D721Med (cell line): ENCODE measurements at regions not wholly inside any gene's neighbourhood (a gene's known extent, or its start where the extent isn't known, plus 50 kb on each side); places are given as distances from the start of the nearest gene placed in this dataset.

ENCODE experiments used
- DNase-seq: peaks from one replicate; pipeline ENCODE4 v3.0.0; 2011; ENCODE audit warnings: low spot score; ENCODE audit not compliant: insufficient read length
- FAIRE-seq: peaks from 2 replicates; lab custom pipeline; 2011; peaks lifted over from hg19 to GRCh38; lab: Jason Lieb, UNC
- CTCF ChIP-seq: IDR thresholded peaks from 2 replicates; pipeline ENCODE4 v1.5.1; 2012; ENCODE audit warnings: mild to moderate bottlenecking, control low read depth; ENCODE audit not compliant: insufficient read depth; ENCODE audit errors: missing control alignments

- DNase-seq (no peak), FAIRE-seq (no peak)
- TF ChIP-seq CTCF = no peak
Observed at GRCh38 chr5:107274571-107274970, 396.2 kb downstream of the EFNA5 start.

- no peak for DNase-seq
Observed at GRCh38 chr5:107272954-107273353, 397.8 kb downstream of the EFNA5 start.

GRCh38 chr5:107272509-107272908 is 398.2 kb downstream of the EFNA5 start:
- no peak for TF ChIP-seq CTCF
- DNase-seq (no peak), FAIRE-seq (no peak)

More at GRCh38 chr5:107272954-107273353, 397.8 kb downstream of the EFNA5 start:
- no peak for TF ChIP-seq CTCF
- FAIRE-seq = no peak

- DNase-seq (no peak), FAIRE-seq (no peak)
- no peak for TF ChIP-seq CTCF
Observed at GRCh38 chr5:107271682-107272350, 398.9 kb downstream of the EFNA5 start.

GRCh38 chr5:107270561-107270960 is 400.2 kb downstream of the EFNA5 start:
- DNase-seq (no peak), FAIRE-seq (no peak)
- TF ChIP-seq CTCF = no peak

- FAIRE-seq = no peak
- DNase-seq = no peak
- TF ChIP-seq CTCF = no peak
Observed at GRCh38 chr5:107269678-107270077, 401.1 kb downstream of the EFNA5 start.

GRCh38 chr5:107269256-107269655 is 401.5 kb downstream of the EFNA5 start:
- TF ChIP-seq CTCF = no peak
- FAIRE-seq = no peak
- DNase-seq = no peak
